ENCODE measurements at regions not wholly inside any gene's neighbourhood (a gene's known extent, or its start where the extent isn't known, plus 50 kb on each side); places are given as distances from the start of the nearest gene placed in this dataset.

GRCh38 chr11:116577956-116578355 lies 194.8 kb downstream of the BUD13 start:
- TF ChIP-seq MYC (CRISPR knock-in tag; IDR thresholded peaks at IDR 0.05; ENCODE audit: borderline replicate concordance) (no peak), MEIS2 (CRISPR knock-in tag; IDR thresholded peaks at IDR 0.05) (no peak), GATAD2A (CRISPR knock-in tag; IDR thresholded peaks at IDR 0.05) (no peak), MZF1 (CRISPR knock-in tag; IDR thresholded peaks at IDR 0.05; ENCODE audit: borderline replicate concordance) (no peak), RAD21 (CRISPR knock-in tag; IDR thresholded peaks at IDR 0.05) (no peak)
- TF ChIP-seq, protein P1, sequence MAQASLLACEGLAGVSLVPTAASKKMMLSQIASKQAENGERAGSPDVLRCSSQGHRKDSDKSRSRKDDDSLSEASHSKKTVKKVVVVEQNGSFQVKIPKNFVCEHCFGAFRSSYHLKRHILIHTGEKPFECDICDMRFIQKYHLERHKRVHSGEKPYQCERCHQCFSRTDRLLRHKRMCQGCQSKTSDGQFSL (CRISPR knock-in tag; IDR thresholded peaks at IDR 0.05) = no peak

Data from HepG2 (cell line).